B cell (primary cell): ENCODE measurements at regions not wholly inside any gene's neighbourhood (a gene's known extent, or its start where the extent isn't known, plus 50 kb on each side); places are given as distances from the start of the nearest gene placed in this dataset.

Source experiments
- CTCF ChIP-seq: fragments of 200-600 bp; IDR thresholded peaks from one replicate; pipeline ENCODE4 v1.8.0; 2022; ENCODE audit warnings: antibody characterized with exemption, mild to moderate bottlenecking
- EZH2 ChIP-seq: IDR thresholded peaks from 2 replicates; pipeline ENCODE4 v1.6.1; 2012; ENCODE audit warnings: borderline replicate concordance, low read depth, mild to moderate bottlenecking, moderate library complexity, low read length; ENCODE audit not compliant: insufficient read depth, poor library complexity, severe bottlenecking

- TF ChIP-seq CTCF (no peak), EZH2 (no peak)
Measured at GRCh38 chr6:138018297-138018696, 88.9 kb downstream of the PERP start.
